ENCODE measurements at regions not wholly inside any gene's neighbourhood (a gene's known extent, or its start where the extent isn't known, plus 50 kb on each side); places are given as distances from the start of the nearest gene placed in this dataset.

DNA sequence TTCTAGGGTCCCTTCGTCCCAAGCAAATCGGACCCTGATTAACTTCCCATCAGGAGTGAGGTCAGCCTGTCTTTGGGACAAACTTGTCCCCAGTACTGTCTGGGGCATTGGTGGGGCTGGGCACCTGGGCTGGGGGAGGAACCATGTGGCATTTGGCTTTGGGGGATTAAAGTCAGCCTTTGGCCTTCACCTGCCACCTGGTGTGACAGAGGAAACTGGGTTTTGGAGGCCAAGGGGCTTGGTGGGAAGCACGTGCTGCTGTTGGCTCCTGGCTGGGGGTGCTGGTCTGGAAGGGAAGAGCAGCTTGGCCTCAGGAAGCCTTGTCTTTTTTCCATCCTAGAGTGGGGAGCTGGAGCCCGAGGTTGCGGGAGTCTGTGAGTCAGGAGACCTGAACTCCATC, 78.4 kb upstream of the NECTIN1 start:
- no peak overlapping the region for H3K4me3 ChIP-seq (ENCODE audit: low read length)
- no peaks in the 10 kb centered on the region for H4K20me1 ChIP-seq (ENCODE audit: control insufficient read depth, insufficient read depth, low read depth, low read length)
- no peaks in the 10 kb centered on the region for H3K36me3 ChIP-seq (ENCODE audit: control insufficient read depth, low read length)
- H3K4me2 ChIP-seq (ENCODE audit: low read length): no peak overlapping the region
- no peak overlapping the region for H3K27ac ChIP-seq (ENCODE audit: low read depth, low read length)
- no peaks in the 10 kb centered on the region for H3F3A ChIP-seq (ENCODE audit: control insufficient read depth, insufficient read depth)
- no peaks in the 10 kb centered on the region for H3K9me2 ChIP-seq (replicated peaks; ENCODE audit: control insufficient read depth, low read length)
- H3K9me3 ChIP-seq (ENCODE audit: control insufficient read depth, insufficient read depth, low read length): no peaks in the 10 kb centered on the region
- no peaks in the 10 kb centered on the region for H3K4me1 ChIP-seq (ENCODE audit: control insufficient read depth, low read length)
- no peaks in the 10 kb centered on the region for H3K79me2 ChIP-seq (ENCODE audit: control insufficient read depth, low read length)
- TF ChIP-seq EZH2phosphoT487 (IDR thresholded peaks at IDR 0.05; ENCODE audit: borderline replicate concordance, low read length): no peak
- TF ChIP-seq, protein P1, sequence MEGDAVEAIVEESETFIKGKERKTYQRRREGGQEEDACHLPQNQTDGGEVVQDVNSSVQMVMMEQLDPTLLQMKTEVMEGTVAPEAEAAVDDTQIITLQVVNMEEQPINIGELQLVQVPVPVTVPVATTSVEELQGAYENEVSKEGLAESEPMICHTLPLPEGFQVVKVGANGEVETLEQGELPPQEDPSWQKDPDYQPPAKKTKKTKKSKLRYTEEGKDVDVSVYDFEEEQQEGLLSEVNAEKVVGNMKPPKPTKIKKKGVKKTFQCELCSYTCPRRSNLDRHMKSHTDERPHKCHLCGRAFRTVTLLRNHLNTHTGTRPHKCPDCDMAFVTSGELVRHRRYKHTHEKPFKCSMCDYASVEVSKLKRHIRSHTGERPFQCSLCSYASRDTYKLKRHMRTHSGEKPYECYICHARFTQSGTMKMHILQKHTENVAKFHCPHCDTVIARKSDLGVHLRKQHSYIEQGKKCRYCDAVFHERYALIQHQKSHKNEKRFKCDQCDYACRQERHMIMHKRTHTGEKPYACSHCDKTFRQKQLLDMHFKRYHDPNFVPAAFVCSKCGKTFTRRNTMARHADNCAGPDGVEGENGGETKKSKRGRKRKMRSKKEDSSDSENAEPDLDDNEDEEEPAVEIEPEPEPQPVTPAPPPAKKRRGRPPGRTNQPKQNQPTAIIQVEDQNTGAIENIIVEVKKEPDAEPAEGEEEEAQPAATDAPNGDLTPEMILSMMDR (IDR thresholded peaks at IDR 0.05; ENCODE audit: low read depth, low read length, poor library complexity, severe bottlenecking): no peak
- H3K27me3 ChIP-seq (ENCODE audit: control insufficient read depth, low read length): peaks cover 6% of the 10 kb centered on the region; the same call in 1 of the 2 replicates

DNA sequence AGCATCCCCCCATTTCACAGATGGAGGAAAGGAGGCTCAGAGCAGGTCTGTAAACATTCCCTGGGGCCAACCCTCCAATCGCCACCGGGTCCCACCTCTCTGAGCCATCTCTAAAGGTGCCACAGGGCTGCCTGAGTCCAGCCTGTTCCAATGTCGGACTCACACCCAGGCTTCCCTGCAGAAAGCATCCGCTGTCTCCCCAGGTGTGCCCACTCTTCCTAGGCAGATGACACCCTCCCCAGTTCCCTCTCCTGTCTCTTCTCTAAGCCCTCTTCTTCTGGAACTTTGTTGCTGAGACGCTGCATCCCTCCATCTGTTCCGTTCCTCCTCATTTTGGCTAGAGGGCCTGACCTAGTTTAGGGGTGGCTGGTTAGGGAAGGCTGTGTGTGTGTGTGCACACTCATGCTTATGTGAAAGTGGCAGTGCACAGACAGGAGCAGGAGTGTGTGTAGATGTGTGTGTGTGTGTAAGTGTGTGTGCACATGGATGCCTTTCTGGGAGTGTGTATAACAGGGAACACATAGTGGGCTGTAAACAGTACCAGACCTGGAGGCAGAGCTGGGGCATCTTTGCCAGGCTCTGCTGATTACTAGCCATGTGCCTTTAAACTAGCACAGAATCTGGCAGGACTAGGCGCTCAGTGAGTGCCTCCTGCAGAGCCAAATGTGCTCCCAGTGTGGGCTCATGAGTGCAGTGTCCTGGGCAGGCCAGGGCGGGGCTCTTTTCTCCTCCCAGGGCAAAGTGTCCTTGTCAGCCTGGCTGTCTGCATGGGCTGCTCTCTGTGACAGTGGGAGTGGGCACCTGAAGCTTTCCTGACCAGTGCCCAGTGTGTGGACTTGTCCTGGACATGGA, 77.3 kb upstream of the NECTIN1 start:
- Histone ChIP-seq H3K4me2 (ENCODE audit: low read length) (no peak overlapping the region), H3K27ac (ENCODE audit: low read depth, low read length) (no peak overlapping the region), H3K4me1 (ENCODE audit: control insufficient read depth, low read length) (no peaks in the 10 kb centered on the region), H3K79me2 (ENCODE audit: control insufficient read depth, low read length) (no peaks in the 10 kb centered on the region), H3K9me2 (replicated peaks; ENCODE audit: control insufficient read depth, low read length) (no peaks in the 10 kb centered on the region), H3F3A (ENCODE audit: control insufficient read depth, insufficient read depth) (no peaks in the 10 kb centered on the region), H4K20me1 (ENCODE audit: control insufficient read depth, insufficient read depth, low read depth, low read length) (no peaks in the 10 kb centered on the region), H3K36me3 (ENCODE audit: control insufficient read depth, low read length) (no peaks in the 10 kb centered on the region), H3K9me3 (ENCODE audit: control insufficient read depth, insufficient read depth, low read length) (no peaks in the 10 kb centered on the region), H3K4me3 (ENCODE audit: low read length) (no peak overlapping the region), H3K27me3 (ENCODE audit: control insufficient read depth, low read length) (peaks cover 6% of the 10 kb centered on the region; the same call in 1 of the 2 replicates)
- TF ChIP-seq, protein P1 (IDR thresholded peaks at IDR 0.05; ENCODE audit: low read depth, low read length, poor library complexity, severe bottlenecking): no peak
- TF ChIP-seq EZH2phosphoT487 (IDR thresholded peaks at IDR 0.05; ENCODE audit: borderline replicate concordance, low read length): no peak

DNA sequence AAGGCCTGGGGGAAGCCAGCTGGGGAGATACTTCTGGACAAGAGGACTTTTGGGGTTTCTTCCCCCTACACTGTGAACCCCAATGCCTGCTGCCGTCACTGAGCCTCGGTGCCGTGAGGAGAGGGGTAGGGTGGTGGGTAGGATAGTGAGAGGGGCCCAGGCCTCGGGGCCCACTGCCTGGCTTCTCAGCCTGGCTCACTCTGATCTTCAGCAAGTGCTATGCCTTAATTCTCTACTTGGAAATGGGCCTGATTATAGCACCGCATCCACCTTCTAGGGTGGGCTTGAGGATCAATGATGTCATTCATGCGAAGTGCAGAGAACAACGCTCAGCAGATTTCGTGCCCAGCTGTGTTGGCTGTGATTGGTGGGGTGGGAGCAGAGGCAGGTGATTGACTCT, 76.7 kb upstream of the NECTIN1 start:
- H3K36me3 ChIP-seq (ENCODE audit: control insufficient read depth, low read length): no peaks in the 10 kb centered on the region
- TF ChIP-seq, protein P1 (IDR thresholded peaks at IDR 0.05; ENCODE audit: low read depth, low read length, poor library complexity, severe bottlenecking): no peak
- TF ChIP-seq EZH2phosphoT487 (IDR thresholded peaks at IDR 0.05; ENCODE audit: borderline replicate concordance, low read length): no peak
- H3F3A ChIP-seq (ENCODE audit: control insufficient read depth, insufficient read depth): no peaks in the 10 kb centered on the region
- no peaks in the 10 kb centered on the region for H4K20me1 ChIP-seq (ENCODE audit: control insufficient read depth, insufficient read depth, low read depth, low read length)
- no peak overlapping the region for H3K27ac ChIP-seq (ENCODE audit: low read depth, low read length)
- no peak overlapping the region for H3K4me3 ChIP-seq (ENCODE audit: low read length)
- no peak overlapping the region for H3K4me2 ChIP-seq (ENCODE audit: low read length)
- H3K27me3 ChIP-seq (ENCODE audit: control insufficient read depth, low read length): peaks cover 6% of the 10 kb centered on the region; the same call in 1 of the 2 replicates
- H3K4me1 ChIP-seq (ENCODE audit: control insufficient read depth, low read length): no peaks in the 10 kb centered on the region
- no peaks in the 10 kb centered on the region for H3K79me2 ChIP-seq (ENCODE audit: control insufficient read depth, low read length)
- H3K9me3 ChIP-seq (ENCODE audit: control insufficient read depth, insufficient read depth, low read length): no peaks in the 10 kb centered on the region
- H3K9me2 ChIP-seq (replicated peaks; ENCODE audit: control insufficient read depth, low read length): no peaks in the 10 kb centered on the region
